ENCODE measurements at regions not wholly inside any gene's neighbourhood (a gene's known extent, or its start where the extent isn't known, plus 50 kb on each side); places are given as distances from the start of the nearest gene placed in this dataset.

- no peak overlapping the region for H4K8ac ChIP-seq (replicated peaks; ENCODE audit: insufficient read length, low read depth, low read length)
- no peak overlapping the region for H3K9ac ChIP-seq (ENCODE audit: extremely low read depth, insufficient read length, low read length)
- H3K27me3 ChIP-seq (ENCODE audit: insufficient read depth, low read length): no peaks in the 10 kb centered on the region
- no peaks in the 10 kb centered on the region for H3K79me1 ChIP-seq (ENCODE audit: insufficient read depth, low read depth, low read length, poor library complexity, severe bottlenecking)
- H2BK120ac ChIP-seq (ENCODE audit: low read depth, low read length, poor library complexity, severe bottlenecking): no peak overlapping the region
- H2BK20ac ChIP-seq (ENCODE audit: low read depth, low read length, poor library complexity, severe bottlenecking): no peak overlapping the region
- no peak overlapping the region for H2BK12ac ChIP-seq (ENCODE audit: insufficient read length, low read depth, low read length)
- H2AK5ac ChIP-seq (ENCODE audit: insufficient read length, low read length): no peak overlapping the region
- no peak overlapping the region for H3K14ac ChIP-seq (ENCODE audit: insufficient read depth, low read length)
- no peaks in the 10 kb centered on the region for H4K20me1 ChIP-seq (ENCODE audit: control insufficient read depth, insufficient read depth, insufficient read length)
- H3K27ac Mint-ChIP-seq: peak overlapping the region in 1 of 3 experiments; percentile 29; a peak in 1 of 7 replicates
- H3K9me3 Mint-ChIP-seq: no peaks in the 10 kb centered on the region
- H3K4ac ChIP-seq (ENCODE audit: low read depth, low read length): no peak overlapping the region
- no peak overlapping the region for H3K4me2 ChIP-seq (ENCODE audit: insufficient read depth, insufficient read length, low read length)
- H3K23ac ChIP-seq (ENCODE audit: insufficient read length, low read depth, low read length): no peak overlapping the region
- H3K27me3 Mint-ChIP-seq (ENCODE audit: low read depth): no peaks in the 10 kb centered on the region
- peaks cover 0 to 7% of the 10 kb centered on the region in 2 experiments; a peak in 2 of 4 replicates for H3K4me1 Mint-ChIP-seq
- H3K18ac ChIP-seq (ENCODE audit: insufficient read length, low read depth, low read length): no peak overlapping the region
- TF ChIP-seq, protein P1, sequence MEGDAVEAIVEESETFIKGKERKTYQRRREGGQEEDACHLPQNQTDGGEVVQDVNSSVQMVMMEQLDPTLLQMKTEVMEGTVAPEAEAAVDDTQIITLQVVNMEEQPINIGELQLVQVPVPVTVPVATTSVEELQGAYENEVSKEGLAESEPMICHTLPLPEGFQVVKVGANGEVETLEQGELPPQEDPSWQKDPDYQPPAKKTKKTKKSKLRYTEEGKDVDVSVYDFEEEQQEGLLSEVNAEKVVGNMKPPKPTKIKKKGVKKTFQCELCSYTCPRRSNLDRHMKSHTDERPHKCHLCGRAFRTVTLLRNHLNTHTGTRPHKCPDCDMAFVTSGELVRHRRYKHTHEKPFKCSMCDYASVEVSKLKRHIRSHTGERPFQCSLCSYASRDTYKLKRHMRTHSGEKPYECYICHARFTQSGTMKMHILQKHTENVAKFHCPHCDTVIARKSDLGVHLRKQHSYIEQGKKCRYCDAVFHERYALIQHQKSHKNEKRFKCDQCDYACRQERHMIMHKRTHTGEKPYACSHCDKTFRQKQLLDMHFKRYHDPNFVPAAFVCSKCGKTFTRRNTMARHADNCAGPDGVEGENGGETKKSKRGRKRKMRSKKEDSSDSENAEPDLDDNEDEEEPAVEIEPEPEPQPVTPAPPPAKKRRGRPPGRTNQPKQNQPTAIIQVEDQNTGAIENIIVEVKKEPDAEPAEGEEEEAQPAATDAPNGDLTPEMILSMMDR (conservative IDR thresholded peaks at IDR 0.05): no peak
- no peak for DNase-seq
- no peak overlapping the region for H4K5ac ChIP-seq (ENCODE audit: insufficient read length, low read depth, low read length)
- no peak overlapping the region for H3K27ac ChIP-seq (ENCODE audit: insufficient read length, low read depth, low read length)
- no peak overlapping the region for H3T11ph ChIP-seq (ENCODE audit: low read length)
- H4K91ac ChIP-seq (ENCODE audit: insufficient read length, low read depth, low read length): no peak overlapping the region
- H3K4me3 Mint-ChIP-seq: no peak overlapping the region
- H3K23me2 ChIP-seq (ENCODE audit: insufficient read length, low read depth, low read length, poor library complexity, severe bottlenecking): no peaks in the 10 kb centered on the region
- no peak overlapping the region for H2AFZ ChIP-seq (ENCODE audit: low read length)
- no peak overlapping the region for H3K56ac ChIP-seq (ENCODE audit: insufficient read length, low read depth, low read length)
- H3K36me3 Mint-ChIP-seq (ENCODE audit: insufficient read depth in 1 of 3, low read depth in 3 of 3): no peaks in the 10 kb centered on the region
- H2BK5ac ChIP-seq (ENCODE audit: insufficient read length, low read length): no peak overlapping the region
- no peaks in the 10 kb centered on the region for H3K4me1 ChIP-seq (ENCODE audit: insufficient read depth, low read length)
- H2BK15ac ChIP-seq (ENCODE audit: low read depth, low read length): no peak overlapping the region
- no peaks in the 10 kb centered on the region for H3K79me2 ChIP-seq (ENCODE audit: insufficient read depth, low read length)
- no peaks in the 10 kb centered on the region for H3K9me3 ChIP-seq (ENCODE audit: control insufficient read depth, low read depth, low read length)
- no CpG with 5 or more reads among the region's 5 CpGs for WGBS (ENCODE audit: extremely low coverage, insufficient read length, low lambda C conversion rate)
These were observed 1722.5 kb upstream of the ACO1 start for GRCh38 chr9:30661925-30662324.

All from H9 (cell line).